NT2/D1 (cell line): ENCODE measurements at regions not wholly inside any gene's neighbourhood (a gene's known extent, or its start where the extent isn't known, plus 50 kb on each side); places are given as distances from the start of the nearest gene placed in this dataset.

Experiments used
- DNase-seq: peaks from one replicate; pipeline ENCODE4 v3.0.0-alpha.2; 2011; ENCODE audit warnings: low read depth, low spot score
- H3K27me3 ChIP-seq: 2 replicates; pipeline ENCODE4 v1.6.0; 2011; ENCODE audit warnings: mild to moderate bottlenecking; ENCODE audit not compliant: insufficient read length, insufficient read depth
- H3K36me3 ChIP-seq: 2 replicates; pipeline ENCODE4 v1.6.1; 2011; ENCODE audit warnings: mild to moderate bottlenecking, low read length, mixed read lengths; ENCODE audit not compliant: insufficient read depth, insufficient read length
- H3K4me1 ChIP-seq: 2 replicates; pipeline ENCODE4 v1.5.1; 2011; ENCODE audit not compliant: insufficient read depth, insufficient read length
- H3K4me3 ChIP-seq: 2 replicates; pipeline ENCODE4 v1.5.1; 2011; ENCODE audit warnings: low read depth; ENCODE audit not compliant: insufficient read length
- H3K9ac ChIP-seq: 2 replicates; pipeline ENCODE4 v1.6.0; 2011; ENCODE audit warnings: low read depth; ENCODE audit not compliant: insufficient read length
- H3K9me3 ChIP-seq: 2 replicates; pipeline ENCODE4 v1.5.1; 2011; ENCODE audit warnings: mild to moderate bottlenecking, low read length; ENCODE audit not compliant: insufficient read depth
- SUZ12 ChIP-seq: IDR thresholded peaks from 2 replicates; pipeline ENCODE4 v1.6.1; 2011; ENCODE audit not compliant: insufficient read length, insufficient read depth; ENCODE audit errors: extremely low read depth
- YY1 ChIP-seq: IDR thresholded peaks from 2 replicates; pipeline ENCODE4 v1.6.1; 2011; ENCODE audit not compliant: insufficient read length, insufficient read depth
- ZNF274 ChIP-seq: IDR thresholded peaks from 2 replicates; pipeline ENCODE4 v1.6.1; 2011; ENCODE audit warnings: mild to moderate bottlenecking, low read depth, low read length

GRCh38 chr6:4459032-4459431 lies 317.2 kb upstream of the CDYL start:
- TF ChIP-seq ZNF274, result no peak
- TF ChIP-seq YY1, result no peak
- no peak for TF ChIP-seq SUZ12
- Histone ChIP-seq H3K9ac (no peak overlapping the region), H3K9me3 (no peaks in the 10 kb centered on the region), H3K27me3 (no peaks in the 10 kb centered on the region), H3K4me1 (no peaks in the 10 kb centered on the region), H3K36me3 (no peaks in the 10 kb centered on the region), H3K4me3 (no peak overlapping the region)
- DNase-seq, result no peak

- no peak overlapping the region for H3K9ac ChIP-seq
- TF ChIP-seq ZNF274 (no peak), SUZ12 (no peak), YY1 (no peak)
- no peaks in the 10 kb centered on the region for H3K4me1 ChIP-seq
- no peaks in the 10 kb centered on the region for H3K36me3 ChIP-seq
- peaks cover 5% of the 10 kb centered on the region; the same call in 1 of the 2 replicates for H3K9me3 ChIP-seq
- no peak for DNase-seq
- no peak overlapping the region for H3K4me3 ChIP-seq
- no peaks in the 10 kb centered on the region for H3K27me3 ChIP-seq
These were observed 316.3 kb upstream of the ECI2 start for GRCh38 chr6:4451718-4452117.

GRCh38 chr6:4451081-4451480 lies 315.7 kb upstream of the ECI2 start:
- no peak for DNase-seq
- H3K27me3 ChIP-seq, result no peaks in the 10 kb centered on the region
- no peak overlapping the region for H3K9ac ChIP-seq
- H3K4me1 ChIP-seq, result no peaks in the 10 kb centered on the region
- TF ChIP-seq ZNF274 (no peak), SUZ12 (no peak), YY1 (no peak)
- H3K9me3 ChIP-seq, result peaks cover 5% of the 10 kb centered on the region; the same call in 1 of the 2 replicates
- H3K4me3 ChIP-seq, result no peak overlapping the region
- H3K36me3 ChIP-seq, result no peaks in the 10 kb centered on the region

- no peak for DNase-seq
- Histone ChIP-seq H3K36me3 (no peaks in the 10 kb centered on the region), H3K9ac (no peak overlapping the region), H3K9me3 (peaks cover 5% of the 10 kb centered on the region; the same call in 1 of the 2 replicates), H3K27me3 (no peaks in the 10 kb centered on the region), H3K4me3 (no peak overlapping the region), H3K4me1 (no peaks in the 10 kb centered on the region)
- no peak for TF ChIP-seq YY1
- TF ChIP-seq SUZ12, result no peak
- no peak for TF ChIP-seq ZNF274
These were observed 314.9 kb upstream of the ECI2 start for GRCh38 chr6:4450237-4450636.

- Histone ChIP-seq H3K4me1 (no peaks in the 10 kb centered on the region), H3K9me3 (peaks cover 5% of the 10 kb centered on the region; the same call in 1 of the 2 replicates), H3K9ac (no peak overlapping the region), H3K4me3 (no peak overlapping the region), H3K36me3 (no peaks in the 10 kb centered on the region), H3K27me3 (no peaks in the 10 kb centered on the region)
- TF ChIP-seq SUZ12, result no peak
- no peak for TF ChIP-seq ZNF274
- no peak for TF ChIP-seq YY1
- no peak for DNase-seq
These were observed 314.0 kb upstream of the ECI2 start for GRCh38 chr6:4449409-4449808.

GRCh38 chr6:4448841-4449240 lies 313.5 kb upstream of the ECI2 start:
- Histone ChIP-seq H3K4me3 (no peak overlapping the region), H3K4me1 (no peaks in the 10 kb centered on the region), H3K9ac (no peak overlapping the region), H3K36me3 (no peaks in the 10 kb centered on the region), H3K9me3 (peaks cover 5% of the 10 kb centered on the region; the same call in 1 of the 2 replicates), H3K27me3 (no peaks in the 10 kb centered on the region)
- no peak for DNase-seq
- TF ChIP-seq YY1 (no peak), ZNF274 (no peak), SUZ12 (no peak)

GRCh38 chr6:4447639-4448330 lies 312.4 kb upstream of the ECI2 start:
- Histone ChIP-seq H3K4me3 (no peak overlapping the region), H3K4me1 (no peaks in the 10 kb centered on the region), H3K9ac (no peak overlapping the region), H3K9me3 (peaks cover 5% of the 10 kb centered on the region; the same call in 1 of the 2 replicates), H3K27me3 (no peaks in the 10 kb centered on the region), H3K36me3 (no peaks in the 10 kb centered on the region)
- no peak for DNase-seq
- no peak for TF ChIP-seq YY1
- no peak for TF ChIP-seq SUZ12
- no peak for TF ChIP-seq ZNF274

- Histone ChIP-seq H3K4me3 (no peak overlapping the region), H3K9me3 (peaks cover 1% of the 10 kb centered on the region; the same call in 1 of the 2 replicates), H3K36me3 (no peaks in the 10 kb centered on the region), H3K4me1 (no peaks in the 10 kb centered on the region), H3K9ac (no peak overlapping the region), H3K27me3 (no peaks in the 10 kb centered on the region)
- no peak for DNase-seq
- TF ChIP-seq ZNF274 (no peak), YY1 (no peak), SUZ12 (no peak)
These were observed 311.6 kb upstream of the ECI2 start for GRCh38 chr6:4446982-4447381.
